NCI-H524 (cell line): ENCODE measurements at regions not wholly inside any gene's neighbourhood (a gene's known extent, or its start where the extent isn't known, plus 50 kb on each side); places are given as distances from the start of the nearest gene placed in this dataset.

ENCODE experiments used
- DNase-seq, 2 experiments: peaks; one replicate each; lab custom pipeline; 2025; lab: John Stamatoyannopoulos, UW

- no peak for DNase-seq
These were observed 92.7 kb upstream of the ST6GAL2 start for GRCh38 chr2:106978647-106979046.

GRCh38 chr2:106981491-106981890, 95.5 kb upstream of the ST6GAL2 start:
- no peak for DNase-seq

GRCh38 chr2:106982350-106982749, 96.4 kb upstream of the ST6GAL2 start:
- DNase-seq, result no peak

GRCh38 chr2:106983305-106983704, 97.3 kb upstream of the ST6GAL2 start:
- DNase-seq, result no peak

GRCh38 chr2:106988361-106988760, 102.4 kb upstream of the ST6GAL2 start:
- DNase-seq, result no peak

- DNase-seq, result peak; percentile 19 to 59
These were observed 104.3 kb upstream of the ST6GAL2 start for GRCh38 chr2:106990297-106990696.

GRCh38 chr2:106991866-106992265, 105.9 kb upstream of the ST6GAL2 start:
- no peak for DNase-seq

- no peak for DNase-seq
These were observed 109.6 kb upstream of the ST6GAL2 start for GRCh38 chr2:106995556-106995955.

GRCh38 chr2:106996171-106996769, 110.3 kb upstream of the ST6GAL2 start:
- peak in 1 of 2 experiments; percentile 16 for DNase-seq

- DNase-seq, result no peak
These were observed 111.2 kb upstream of the ST6GAL2 start for GRCh38 chr2:106997204-106997603.

GRCh38 chr2:107001062-107001461, 115.1 kb upstream of the ST6GAL2 start:
- peak; percentile 6 to 60 for DNase-seq

GRCh38 chr2:107001551-107001950, 115.6 kb upstream of the ST6GAL2 start:
- DNase-seq, result no peak

GRCh38 chr2:107001964-107002696, 116.2 kb upstream of the ST6GAL2 start:
- peak; percentile 3 to 71 for DNase-seq

- peak in 1 of 2 experiments; percentile 67 for DNase-seq
These were observed 116.8 kb upstream of the ST6GAL2 start for GRCh38 chr2:107002735-107003134.

- DNase-seq, result no peak
These were observed 119.9 kb upstream of the ST6GAL2 start for GRCh38 chr2:107005853-107006252.

GRCh38 chr2:107006836-107007235, 120.9 kb upstream of the ST6GAL2 start:
- no peak for DNase-seq

- DNase-seq, result no peak
These were observed 122.0 kb upstream of the ST6GAL2 start for GRCh38 chr2:107007927-107008326.

- no peak for DNase-seq
These were observed 122.9 kb upstream of the ST6GAL2 start for GRCh38 chr2:107008843-107009242.

GRCh38 chr2:107009275-107009674, 123.3 kb upstream of the ST6GAL2 start:
- DNase-seq, result no peak

GRCh38 chr2:107012714-107013306, 126.8 kb upstream of the ST6GAL2 start:
- DNase-seq, result no peak

GRCh38 chr2:107013884-107014283, 127.9 kb upstream of the ST6GAL2 start:
- no peak for DNase-seq

GRCh38 chr2:107018366-107018765, 132.4 kb upstream of the ST6GAL2 start:
- peak in 1 of 2 experiments; percentile 24 for DNase-seq

GRCh38 chr2:107020392-107020791, 134.4 kb upstream of the ST6GAL2 start:
- no peak for DNase-seq
